ENCODE measurements at regions not wholly inside any gene's neighbourhood (a gene's known extent, or its start where the extent isn't known, plus 50 kb on each side); places are given as distances from the start of the nearest gene placed in this dataset.

DNA sequence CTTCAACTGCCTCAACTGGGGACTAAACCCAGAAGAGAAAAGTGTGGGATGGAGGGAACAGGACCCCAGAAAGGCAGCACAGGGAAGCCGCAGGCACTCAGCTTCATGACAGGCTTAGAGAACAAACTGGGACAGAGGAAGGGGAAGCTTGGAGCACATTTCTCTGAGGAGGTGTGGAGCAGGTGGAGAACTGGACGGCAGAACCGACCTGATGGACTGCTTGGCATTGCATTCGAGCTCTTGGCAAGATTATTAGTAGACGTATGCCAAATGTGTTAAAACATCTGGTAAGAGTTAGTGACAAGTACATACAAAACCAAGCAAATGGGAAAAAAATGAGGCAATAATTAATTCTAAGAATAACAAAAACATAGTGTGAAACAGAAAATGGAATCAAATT lies 335.7 kb downstream of the SFMBT2 start:
- TF ChIP-seq, protein P1, sequence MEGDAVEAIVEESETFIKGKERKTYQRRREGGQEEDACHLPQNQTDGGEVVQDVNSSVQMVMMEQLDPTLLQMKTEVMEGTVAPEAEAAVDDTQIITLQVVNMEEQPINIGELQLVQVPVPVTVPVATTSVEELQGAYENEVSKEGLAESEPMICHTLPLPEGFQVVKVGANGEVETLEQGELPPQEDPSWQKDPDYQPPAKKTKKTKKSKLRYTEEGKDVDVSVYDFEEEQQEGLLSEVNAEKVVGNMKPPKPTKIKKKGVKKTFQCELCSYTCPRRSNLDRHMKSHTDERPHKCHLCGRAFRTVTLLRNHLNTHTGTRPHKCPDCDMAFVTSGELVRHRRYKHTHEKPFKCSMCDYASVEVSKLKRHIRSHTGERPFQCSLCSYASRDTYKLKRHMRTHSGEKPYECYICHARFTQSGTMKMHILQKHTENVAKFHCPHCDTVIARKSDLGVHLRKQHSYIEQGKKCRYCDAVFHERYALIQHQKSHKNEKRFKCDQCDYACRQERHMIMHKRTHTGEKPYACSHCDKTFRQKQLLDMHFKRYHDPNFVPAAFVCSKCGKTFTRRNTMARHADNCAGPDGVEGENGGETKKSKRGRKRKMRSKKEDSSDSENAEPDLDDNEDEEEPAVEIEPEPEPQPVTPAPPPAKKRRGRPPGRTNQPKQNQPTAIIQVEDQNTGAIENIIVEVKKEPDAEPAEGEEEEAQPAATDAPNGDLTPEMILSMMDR (IDR thresholded peaks at IDR 0.05): no peak
- no peak for TF ChIP-seq POLR2A (IDR thresholded peaks at IDR 0.05)
